Lung (tissue), 11 donors: ENCODE measurements at regions not wholly inside any gene's neighbourhood (a gene's known extent, or its start where the extent isn't known, plus 50 kb on each side); places are given as distances from the start of the nearest gene placed in this dataset.
"Not testable (repeated sequence)": the region's sequence is repeated elsewhere in the genome, so short reads cannot be mapped to it uniquely, and the experiment has no call there.

Experiments
- ATAC-seq: fragments of 200-7000 bp; cut with Tn5 transposase; one replicate; pipeline ENCODE4 v1.9.1; 2020; ENCODE audit warnings: moderate number of reproducible peaks; ENCODE audit not compliant: insufficient read depth, low FRiP score
- DNase-seq, 3 donors: peaks; one replicate each; pipeline ENCODE4 v3.0.0-alpha.2; 2013 to 2017
- H3K27ac ChIP-seq, 2 donors: one replicate each; pipeline ENCODE4 v1.5.1; 2013; ENCODE audit warnings: mild to moderate bottlenecking in 2 of 2, moderate library complexity in 2 of 2, control low read depth in 1 of 2, inconsistent platforms in 1 of 2, low read depth in 1 of 2, low read length in 1 of 2
- H3K27me3 ChIP-seq, 3 donors: one replicate each; pipeline ENCODE4 v1.5.1; 2013; ENCODE audit warnings: low read length in 2 of 3; ENCODE audit not compliant: control insufficient read depth in 3 of 3, insufficient read depth in 3 of 3
- H3K36me3 ChIP-seq, 4 donors: one replicate each; pipeline ENCODE4 v1.5.1; 2013; ENCODE audit warnings: low read length in 4 of 4, mild to moderate bottlenecking in 1 of 4, moderate library complexity in 1 of 4; ENCODE audit not compliant: control insufficient read depth in 4 of 4, insufficient read depth in 4 of 4
- H3K4me1 ChIP-seq, 5 donors: one replicate each; pipeline ENCODE4 v1.5.1; 2013; ENCODE audit warnings: low read length in 5 of 5, mild to moderate bottlenecking in 2 of 5, moderate library complexity in 1 of 5; ENCODE audit not compliant: control insufficient read depth in 5 of 5, insufficient read depth in 5 of 5
- H3K4me3 ChIP-seq: one replicate; pipeline ENCODE4 v1.5.1; 2013; ENCODE audit warnings: mild to moderate bottlenecking, control low read depth, moderate library complexity
- H3K9ac ChIP-seq, 2 donors: one replicate each; pipeline ENCODE4 v1.5.1; 2013; ENCODE audit warnings: low read length in 2 of 2, control low read depth in 1 of 2; ENCODE audit not compliant: insufficient read depth in 1 of 2
- H3K9me3 ChIP-seq, 4 donors: one replicate each; pipeline ENCODE4 v1.5.1; 2013; ENCODE audit warnings: low read length in 3 of 4, mild to moderate bottlenecking in 1 of 4, moderate library complexity in 1 of 4; ENCODE audit not compliant: control insufficient read depth in 4 of 4, insufficient read depth in 3 of 4
- WGBS, 2 donors: extraction: QIAGEN DNeasy Blood & Tissue Kit; methylation state at CpG; one replicate each; pipeline ENCODE4 v1.1.7; 2013; 5-methylcytosine and 5-hydroxymethylcytosine counted together
- TF ChIP-seq, protein P1 (sequence below): IDR thresholded peaks from 2 replicates; pipeline ENCODE4 v1.5.1; 2012; ENCODE audit warnings: mild to moderate bottlenecking; ENCODE audit errors: control extremely low read depth, extremely low read depth
- donor health status: control.
- donor health status: control.
- donor health status: Bipolar disorder and iron deficiency.
- donor health status: healthy.
- donor health status: DM: yes; HTN: yes; CAD: no.

GRCh38 chr16:88186889-88187870 lies 195.6 kb upstream of the ZNF469 start:
- WGBS, 2 donors, result 80 to 87% methylated on average over 17 to 20 of the region's 27 CpGs
- DNase-seq, result peak in 2 of 3 donors; percentile 43 to 52
- ATAC-seq, result not testable (repeated sequence)

GRCh38 chr16:88188171-88188895 lies 194.4 kb upstream of the ZNF469 start:
- not testable (repeated sequence) for H3K9ac ChIP-seq, H3K36me3 ChIP-seq, H3K27me3 ChIP-seq, DNase-seq, H3K4me3 ChIP-seq, H3K27ac ChIP-seq, ATAC-seq
- H3K4me1 ChIP-seq, result peaks cover 0 to 13% (median 0%) of the 10 kb centered on the region in 5 donors
- peaks cover 0 to 10% (median 0%) of the 10 kb centered on the region in 4 donors for H3K9me3 ChIP-seq
- WGBS, 2 donors, result 86 to 89% methylated on average over 8 to 12 of the region's 13 CpGs

More at GRCh38 chr16:88186889-88187870, 195.6 kb upstream of the ZNF469 start:
- H3K27ac ChIP-seq, H3K4me3 ChIP-seq, H3K9ac ChIP-seq, H3K36me3 ChIP-seq, H3K9me3 ChIP-seq, H3K27me3 ChIP-seq: not testable (repeated sequence)
- peaks cover 0 to 13% (median 0%) of the 10 kb centered on the region in 5 donors for H3K4me1 ChIP-seq

DNA sequence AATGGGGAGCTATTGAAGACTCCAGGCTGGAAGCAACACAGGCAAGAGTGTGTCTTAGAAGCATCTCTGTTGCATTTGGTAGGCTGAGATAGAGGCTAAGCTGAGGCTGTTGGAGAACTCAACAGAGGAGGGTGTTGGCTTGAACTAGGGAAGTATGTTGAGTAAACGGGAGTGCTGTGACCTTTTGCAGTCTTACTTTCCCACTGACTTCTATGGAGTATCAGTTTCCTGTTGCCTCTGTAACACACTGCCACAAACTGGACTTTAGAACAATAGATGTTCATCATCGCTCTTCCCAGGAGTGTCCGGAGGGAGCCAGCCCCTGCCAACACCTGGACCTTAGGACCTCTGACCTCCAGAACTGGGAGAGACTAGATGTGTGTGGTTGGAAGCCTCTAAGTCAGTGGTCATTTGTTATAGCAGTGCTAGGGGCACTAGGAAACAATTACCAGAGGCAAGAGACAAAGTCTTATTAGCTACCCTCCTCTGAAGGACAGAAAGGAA lies 192.1 kb upstream of the ZNF469 start:
- H3K4me3 ChIP-seq, ATAC-seq, H3K27ac ChIP-seq, DNase-seq, H3K36me3 ChIP-seq, H3K27me3 ChIP-seq, H3K9ac ChIP-seq: not testable (repeated sequence)
- H3K9me3 ChIP-seq, result peaks cover 0 to 10% (median 0%) of the 10 kb centered on the region in 4 donors
- peaks cover 0 to 26% (median 2%) of the 10 kb centered on the region in 5 donors for H3K4me1 ChIP-seq
- 66 to 70% methylated on average over 3 of the region's 3 CpGs for WGBS, 2 donors

DNA sequence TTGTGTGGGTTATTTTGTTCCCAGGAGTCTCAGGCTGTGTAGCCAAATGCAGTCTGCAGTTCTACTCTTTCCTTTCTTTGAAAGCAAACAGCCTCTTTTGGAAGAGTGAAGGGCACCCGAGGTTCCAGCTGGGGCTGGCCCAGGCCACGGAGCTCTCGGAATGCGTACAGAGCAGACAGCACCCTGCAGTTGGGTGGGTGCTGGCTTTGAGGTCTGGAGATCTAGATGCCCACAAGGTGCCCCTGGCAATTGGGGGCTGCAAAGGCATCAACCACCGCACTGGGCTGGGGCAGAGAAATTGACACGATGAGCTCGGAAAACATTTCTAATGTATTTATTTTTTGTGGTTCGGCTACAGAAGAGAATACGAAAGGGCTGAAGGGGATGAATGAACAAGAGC lies 191.6 kb upstream of the ZNF469 start:
- not testable (repeated sequence) for H3K4me3 ChIP-seq, H3K36me3 ChIP-seq, H3K9ac ChIP-seq, H3K27me3 ChIP-seq, ATAC-seq, H3K27ac ChIP-seq, DNase-seq
- H3K9me3 ChIP-seq, result peaks cover 0 to 10% (median 0%) of the 10 kb centered on the region in 4 donors
- 79 to 97% methylated on average over 9 of the region's 9 CpGs for WGBS, 2 donors
- H3K4me1 ChIP-seq, result peaks cover 0 to 26% (median 2%) of the 10 kb centered on the region in 5 donors

DNA sequence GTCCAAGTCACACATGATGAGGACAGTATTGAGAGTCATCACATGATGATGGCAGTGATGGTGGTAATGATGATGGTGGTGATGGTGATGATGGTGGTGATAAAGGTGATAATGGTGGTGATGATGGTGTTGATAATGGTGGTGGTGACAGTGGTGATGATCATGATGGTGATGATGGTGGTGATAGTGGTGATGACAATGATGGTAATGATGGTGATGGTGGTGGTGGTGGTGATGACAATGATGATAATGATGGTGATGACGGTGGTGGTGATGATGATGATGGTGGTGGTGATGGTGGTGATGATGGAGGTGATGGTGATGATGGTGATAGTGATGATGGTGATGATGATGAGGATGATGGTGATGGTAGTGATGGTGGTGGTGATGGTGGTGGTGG lies 190.2 kb upstream of the ZNF469 start:
- Histone ChIP-seq H3K9me3 (peaks cover 0 to 10% (median 0%) of the 10 kb centered on the region in 4 donors), H3K4me1 (peaks cover 0 to 15% (median 2%) of the 10 kb centered on the region in 5 donors), H3K4me3 (no peak overlapping the region), H3K9ac (no peak overlapping the region), H3K27ac (no peak overlapping the region), H3K36me3 (no peaks in the 10 kb centered on the region), H3K27me3 (no peaks in the 10 kb centered on the region)
- TF ChIP-seq, protein P1, sequence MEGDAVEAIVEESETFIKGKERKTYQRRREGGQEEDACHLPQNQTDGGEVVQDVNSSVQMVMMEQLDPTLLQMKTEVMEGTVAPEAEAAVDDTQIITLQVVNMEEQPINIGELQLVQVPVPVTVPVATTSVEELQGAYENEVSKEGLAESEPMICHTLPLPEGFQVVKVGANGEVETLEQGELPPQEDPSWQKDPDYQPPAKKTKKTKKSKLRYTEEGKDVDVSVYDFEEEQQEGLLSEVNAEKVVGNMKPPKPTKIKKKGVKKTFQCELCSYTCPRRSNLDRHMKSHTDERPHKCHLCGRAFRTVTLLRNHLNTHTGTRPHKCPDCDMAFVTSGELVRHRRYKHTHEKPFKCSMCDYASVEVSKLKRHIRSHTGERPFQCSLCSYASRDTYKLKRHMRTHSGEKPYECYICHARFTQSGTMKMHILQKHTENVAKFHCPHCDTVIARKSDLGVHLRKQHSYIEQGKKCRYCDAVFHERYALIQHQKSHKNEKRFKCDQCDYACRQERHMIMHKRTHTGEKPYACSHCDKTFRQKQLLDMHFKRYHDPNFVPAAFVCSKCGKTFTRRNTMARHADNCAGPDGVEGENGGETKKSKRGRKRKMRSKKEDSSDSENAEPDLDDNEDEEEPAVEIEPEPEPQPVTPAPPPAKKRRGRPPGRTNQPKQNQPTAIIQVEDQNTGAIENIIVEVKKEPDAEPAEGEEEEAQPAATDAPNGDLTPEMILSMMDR, result no peak
- ATAC-seq, result no peak
- 98 to 100% methylated on average over 1 of the region's 1 CpG for WGBS, 2 donors
- no peak for DNase-seq
